HG03439 (cell line): ENCODE measurements at regions not wholly inside any gene's neighbourhood (a gene's known extent, or its start where the extent isn't known, plus 50 kb on each side); places are given as distances from the start of the nearest gene placed in this dataset.

Experiments
- ATAC-seq: cut with Tn5 transposase; IDR thresholded peaks from one replicate; pipeline ENCODE4 v1.9.1; 2021; ENCODE audit warnings: mild to moderate bottlenecking, moderate library complexity; ENCODE audit not compliant: unreplicated experiment

- ATAC-seq: no peak
Observed at GRCh38 chr20:12627485-12627884, 381.3 kb upstream of the SPTLC3 start.

GRCh38 chr20:12638633-12639312, 370.0 kb upstream of the SPTLC3 start:
- no peak for ATAC-seq

- no peak for ATAC-seq
Observed at GRCh38 chr20:12640251-12640650, 368.5 kb upstream of the SPTLC3 start.

- no peak for ATAC-seq
Observed at GRCh38 chr20:12641619-12642018, 367.2 kb upstream of the SPTLC3 start.

GRCh38 chr20:12644461-12644860, 364.3 kb upstream of the SPTLC3 start:
- ATAC-seq: no peak

- ATAC-seq: no peak
Observed at GRCh38 chr20:12649234-12649633, 359.5 kb upstream of the SPTLC3 start.

GRCh38 chr20:12653642-12654041, 355.1 kb upstream of the SPTLC3 start:
- ATAC-seq: no peak

- no peak for ATAC-seq
Observed at GRCh38 chr20:12659942-12660341, 348.8 kb upstream of the SPTLC3 start.

GRCh38 chr20:12660918-12661317, 347.9 kb upstream of the SPTLC3 start:
- no peak for ATAC-seq

- ATAC-seq: no peak
Observed at GRCh38 chr20:12670301-12670700, 338.5 kb upstream of the SPTLC3 start.

GRCh38 chr20:12673352-12673751, 335.4 kb upstream of the SPTLC3 start:
- ATAC-seq: no peak

- no peak for ATAC-seq
Observed at GRCh38 chr20:12677925-12678324, 330.8 kb upstream of the SPTLC3 start.

- ATAC-seq: no peak
Observed at GRCh38 chr20:12679447-12679846, 329.3 kb upstream of the SPTLC3 start.

- ATAC-seq: no peak
Observed at GRCh38 chr20:12682613-12683012, 326.2 kb upstream of the SPTLC3 start.

GRCh38 chr20:12687476-12687875, 321.3 kb upstream of the SPTLC3 start:
- no peak for ATAC-seq

- no peak for ATAC-seq
Observed at GRCh38 chr20:12695937-12696336, 312.8 kb upstream of the SPTLC3 start.

- no peak for ATAC-seq
Observed at GRCh38 chr20:12698817-12699216, 310.0 kb upstream of the SPTLC3 start.

GRCh38 chr20:12699374-12700228, 309.2 kb upstream of the SPTLC3 start:
- ATAC-seq: no peak

- no peak for ATAC-seq
Observed at GRCh38 chr20:12700701-12701100, 308.1 kb upstream of the SPTLC3 start.

GRCh38 chr20:12702312-12702711, 306.5 kb upstream of the SPTLC3 start:
- no peak for ATAC-seq

GRCh38 chr20:12715371-12715770, 293.4 kb upstream of the SPTLC3 start:
- no peak for ATAC-seq

- ATAC-seq: no peak
Observed at GRCh38 chr20:12715991-12716680, 292.6 kb upstream of the SPTLC3 start.
